RWPE1 (cell line): ENCODE measurements at regions not wholly inside any gene's neighbourhood (a gene's known extent, or its start where the extent isn't known, plus 50 kb on each side); places are given as distances from the start of the nearest gene placed in this dataset.
A peak's percentile ranks its signal among the peaks of the same experiment; 100 is the strongest.

Source experiments
- CTCF ChIA-PET: fragments of 350-600 bp; sonication (Branson Sonifier 250); formaldehyde crosslinking; extraction: SDS; loops from one replicate; lab custom pipeline; 2021; lab: Yijun Ruan, JAX
- POLR2A ChIA-PET: fragments of 400-600 bp; formaldehyde crosslinking; extraction: SDS; loops from one replicate; lab custom pipeline; 2020; ENCODE audit warnings: antibody characterized with exemption; ENCODE audit not compliant: low non-redundant PET; lab: Yijun Ruan, JAX
- DNase-seq: peaks from one replicate; pipeline ENCODE4 v3.0.0; 2012; ENCODE audit warnings: low spot score
- H3K27ac ChIP-seq: fragments of 450-650 bp; 2 replicates; pipeline ENCODE4 v1.5.1; 2017
- CTCF ChIP-seq: fragments of 450-650 bp; conservative IDR thresholded peaks from 2 replicates; pipeline ENCODE4 v1.5.1; 2017; ENCODE audit warnings: low read depth, mild to moderate bottlenecking

- ChIA-PET POLR2A (no interaction called here), CTCF (interaction anchor here (0.6 kb wide), 1 partner anchor 14 kb away, joined by 3 read pairs; no protein-coding TSS in a partner anchor)
- TF ChIP-seq CTCF: no peak
- DNase-seq: no peak
- no peak overlapping the region for H3K27ac ChIP-seq
Measured at GRCh38 chr13:80802946-80803345, 462.0 kb upstream of the SPRY2 start.

GRCh38 chr13:80798576-80799133 lies 457.7 kb upstream of the SPRY2 start:
- ChIA-PET POLR2A (no interaction called here), CTCF (no interaction called here)

GRCh38 chr13:80787604-80788003 lies 446.7 kb upstream of the SPRY2 start:
- ChIA-PET CTCF (no interaction called here), POLR2A (no interaction called here)
- TF ChIP-seq CTCF: no peak
- H3K27ac ChIP-seq: no peak overlapping the region
- DNase-seq: no peak

More at GRCh38 chr13:80798576-80799133, 457.7 kb upstream of the SPRY2 start:
- DNase-seq: no peak
- no peak for TF ChIP-seq CTCF
- no peak overlapping the region for H3K27ac ChIP-seq

- no peak for DNase-seq
- H3K27ac ChIP-seq: no peak overlapping the region
- CTCF ChIA-PET: interaction anchor here (0.6 to 0.7 kb wide), 4 partner anchors 13 to 714 kb away, joined by 3 to 6 read pairs (median 3); no protein-coding TSS in a partner anchor
- no peak for TF ChIP-seq CTCF
- POLR2A ChIA-PET: no interaction called here
Measured at GRCh38 chr13:80783926-80784565, 443.1 kb upstream of the SPRY2 start.

- ChIA-PET CTCF (no interaction called here), POLR2A (no interaction called here)
- TF ChIP-seq CTCF: no peak
- DNase-seq: no peak
- H3K27ac ChIP-seq: no peak overlapping the region
Measured at GRCh38 chr13:80782441-80782840, 441.5 kb upstream of the SPRY2 start.

- ChIA-PET POLR2A (no interaction called here), CTCF (no interaction called here)
- DNase-seq: peak; percentile 16
Measured at GRCh38 chr13:80778297-80778696, 437.4 kb upstream of the SPRY2 start.

More at GRCh38 chr13:80778297-80778696, 437.4 kb upstream of the SPRY2 start:
- no peak for TF ChIP-seq CTCF
- H3K27ac ChIP-seq: no peak overlapping the region
